A673 (cell line): ENCODE measurements at regions not wholly inside any gene's neighbourhood (a gene's known extent, or its start where the extent isn't known, plus 50 kb on each side); places are given as distances from the start of the nearest gene placed in this dataset.

Experiments
- BruUV-seq: library from RNA; stranded (reverse); fragments of 400-500 nt; replicated peaks from 2 replicates; lab custom pipeline; 2021; lab: Mats Ljungman, UMichigan
- CTCF ChIA-PET: fragments of 300-600 bp; sonication (Branson Sonifier 250); formaldehyde crosslinking; loops from one replicate; lab custom pipeline; 2022; ENCODE audit warnings: antibody characterized with exemption; lab: Charles Lee
- POLR2A ChIA-PET: fragments of 300-600 bp; sonication (Branson Sonifier 250); formaldehyde crosslinking; loops from one replicate; lab custom pipeline; 2022; ENCODE audit warnings: antibody characterized with exemption; ENCODE audit not compliant: low non-redundant PET; lab: Charles Lee
- DNase-seq: peaks from one replicate; pipeline ENCODE4 v3.0.0-alpha.2; 2015; ENCODE audit warnings: low spot score
- H3K27ac ChIP-seq: fragments of 200-600 bp; sonication (generic); 2 replicates; pipeline ENCODE4 v1.5.1; 2016; ENCODE audit warnings: mixed run types, low read depth, mild to moderate bottlenecking, mixed read lengths, antibody characterized with exemption, low read length; ENCODE audit not compliant: poor library complexity, severe bottlenecking
- H3K27me3 ChIP-seq: fragments of 200-600 bp; sonication (generic); replicated peaks from 2 replicates; pipeline ENCODE4 v1.6.1; 2017; ENCODE audit warnings: mixed run types, low read depth, mild to moderate bottlenecking, mixed read lengths, antibody characterized with exemption, low read length; ENCODE audit not compliant: insufficient read depth, poor library complexity
- H3K36me3 ChIP-seq: fragments of 200-600 bp; sonication (generic); 2 replicates; pipeline ENCODE4 v1.6.1; 2016; ENCODE audit warnings: mixed run types, mild to moderate bottlenecking, mixed read lengths, antibody characterized with exemption, low read length; ENCODE audit not compliant: insufficient read depth, poor library complexity, severe bottlenecking
- H3K4me1 ChIP-seq: fragments of 200-600 bp; sonication (generic); 2 replicates; pipeline ENCODE4 v1.6.1; 2017; ENCODE audit warnings: mixed run types, mild to moderate bottlenecking, mixed read lengths, antibody characterized with exemption, low read length; ENCODE audit not compliant: insufficient read depth, poor library complexity, severe bottlenecking
- H3K4me3 ChIP-seq: fragments of 200-600 bp; sonication (generic); 2 replicates; pipeline ENCODE4 v1.5.1; 2016; ENCODE audit warnings: low read depth, mixed run types, mild to moderate bottlenecking, mixed read lengths, low read length; ENCODE audit not compliant: poor library complexity, severe bottlenecking
- H3K9me3 ChIP-seq: fragments of 200-600 bp; sonication (generic); 2 replicates; pipeline ENCODE4 v1.6.1; 2016; ENCODE audit warnings: mixed run types, low read depth, mild to moderate bottlenecking, mixed read lengths, antibody characterized with exemption, low read length; ENCODE audit not compliant: poor library complexity, severe bottlenecking
- CTCF ChIP-seq: fragments of 300-800, 200-600 bp; sonication (generic); conservative IDR thresholded peaks from 2 replicates; pipeline ENCODE4 v1.5.1; 2017; ENCODE audit warnings: low read depth, mild to moderate bottlenecking, antibody characterized with exemption, low read length, moderate library complexity, mixed read lengths
- EZH2 ChIP-seq: fragments of 200-600 bp; sonication (generic); IDR thresholded peaks from 2 replicates; pipeline ENCODE4 v1.6.1; 2017; ENCODE audit warnings: borderline replicate concordance, low read depth, mild to moderate bottlenecking, mixed read lengths, antibody characterized with exemption, low read length; ENCODE audit not compliant: poor library complexity, severe bottlenecking
- intact Hi-C: fragments of 100-400 bp; cut with micrococcal nuclease; formaldehyde crosslinking; loops from one replicate; pipeline ENCODE4 v1.10.0; 2022; ENCODE audit not compliant: unreplicated experiment

GRCh38 chr6:71040043-71040442 is 83.2 kb upstream of the B3GAT2 start:
- DNase-seq: no peak
- intact Hi-C loops: no loop called here
- CTCF ChIA-PET: no interaction called here
- Histone ChIP-seq H3K36me3 (no peaks in the 10 kb centered on the region), H3K4me1 (no peaks in the 10 kb centered on the region), H3K27ac (no peak overlapping the region), H3K9me3 (no peaks in the 10 kb centered on the region), H3K4me3 (no peak overlapping the region), H3K27me3 (peaks cover 6% of the 10 kb centered on the region)
- POLR2A ChIA-PET: no interaction called here
- BruUV-seq: no TSS peak
- TF ChIP-seq CTCF: no peak
- TF ChIP-seq EZH2: no peak

GRCh38 chr6:71040841-71041240 is 84.0 kb upstream of the B3GAT2 start:
- ChIA-PET POLR2A (no interaction called here), CTCF (no interaction called here)
- H3K27ac ChIP-seq: no peak overlapping the region
- TF ChIP-seq EZH2 (no peak), CTCF (no peak)
- DNase-seq: no peak
- no peaks in the 10 kb centered on the region for H3K9me3 ChIP-seq
- BruUV-seq: no TSS peak
- no peaks in the 10 kb centered on the region for H3K36me3 ChIP-seq
- H3K4me1 ChIP-seq: no peaks in the 10 kb centered on the region
- no peak overlapping the region for H3K4me3 ChIP-seq
- peaks cover 6% of the 10 kb centered on the region for H3K27me3 ChIP-seq
- intact Hi-C loops: no loop called here

- Histone ChIP-seq H3K36me3 (no peaks in the 10 kb centered on the region), H3K27ac (no peak overlapping the region), H3K4me1 (no peaks in the 10 kb centered on the region), H3K27me3 (peaks cover 6% of the 10 kb centered on the region), H3K4me3 (no peak overlapping the region), H3K9me3 (no peaks in the 10 kb centered on the region)
- ChIA-PET CTCF (no interaction called here), POLR2A (no interaction called here)
- DNase-seq: no peak
- BruUV-seq: no TSS peak
- intact Hi-C loops: no loop called here
- TF ChIP-seq EZH2 (no peak), CTCF (no peak)
Observed at GRCh38 chr6:71043902-71044301, 87.0 kb upstream of the B3GAT2 start.
